ENCODE measurements at regions not wholly inside any gene's neighbourhood (a gene's known extent, or its start where the extent isn't known, plus 50 kb on each side); places are given as distances from the start of the nearest gene placed in this dataset.

DNA sequence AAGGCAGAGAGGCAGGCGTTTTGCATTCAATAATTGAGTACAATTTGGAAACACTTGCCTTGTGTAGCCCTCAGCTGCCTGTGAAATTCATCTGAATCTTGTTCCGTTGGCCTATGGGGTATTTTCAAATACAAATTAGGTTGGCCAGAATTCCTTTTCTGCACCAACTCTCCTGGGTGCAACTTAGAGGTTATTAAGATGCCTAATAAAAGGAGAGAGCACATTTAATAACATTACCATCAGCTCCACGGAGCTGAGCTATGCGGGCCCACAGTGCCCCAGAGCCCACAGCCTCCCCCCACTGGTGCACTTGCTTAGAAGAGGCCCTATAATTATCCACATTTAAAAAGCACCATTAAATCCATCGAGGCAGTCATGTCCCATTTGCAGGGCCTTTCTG is 367.6 kb upstream of the CLINT1 start:
- H3K4me1 Mint-ChIP-seq, result peaks cover 3% of the 10 kb centered on the region; the same call in 1 of the 2 replicates
- ChIA-PET CTCF (interaction anchor here (2.3 kb wide), 1 partner anchor 51 kb away, joined by 14 read pairs; no protein-coding TSS in a partner anchor), POLR2A (no interaction called here)
- DNase-seq (ENCODE audit: low spot score) (no peak), ATAC-seq (no peak)
- no peak overlapping the region for H3K27ac Mint-ChIP-seq
- no peak for TF ChIP-seq CBFB (CRISPR knock-in tag; IDR thresholded peaks at IDR 0.05; ENCODE audit: low read depth)
- no peak for TF ChIP-seq TEAD4 (CRISPR knock-in tag; IDR thresholded peaks at IDR 0.05)
- TF ChIP-seq JUN (CRISPR knock-in tag; IDR thresholded peaks at IDR 0.05), result no peak
- TF ChIP-seq ZNF121 (CRISPR knock-in tag; IDR thresholded peaks at IDR 0.05), result no peak
- TF ChIP-seq MXD4 (CRISPR knock-in tag; IDR thresholded peaks at IDR 0.05; ENCODE audit: borderline replicate concordance), result no peak
- no peak for TF ChIP-seq NR2C2 (CRISPR knock-in tag; IDR thresholded peaks at IDR 0.05)
- no peak for TF ChIP-seq NFATC4 (CRISPR knock-in tag; IDR thresholded peaks at IDR 0.05)
- TF ChIP-seq, protein P1, sequence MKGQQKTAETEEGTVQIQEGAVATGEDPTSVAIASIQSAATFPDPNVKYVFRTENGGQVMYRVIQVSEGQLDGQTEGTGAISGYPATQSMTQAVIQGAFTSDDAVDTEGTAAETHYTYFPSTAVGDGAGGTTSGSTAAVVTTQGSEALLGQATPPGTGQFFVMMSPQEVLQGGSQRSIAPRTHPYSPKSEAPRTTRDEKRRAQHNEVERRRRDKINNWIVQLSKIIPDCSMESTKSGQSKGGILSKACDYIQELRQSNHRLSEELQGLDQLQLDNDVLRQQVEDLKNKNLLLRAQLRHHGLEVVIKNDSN (CRISPR knock-in tag; IDR thresholded peaks at IDR 0.05), result no peak
- TF ChIP-seq TCF7 (CRISPR knock-in tag; IDR thresholded peaks at IDR 0.05; ENCODE audit: low read depth), result no peak
- TF ChIP-seq, protein P2, sequence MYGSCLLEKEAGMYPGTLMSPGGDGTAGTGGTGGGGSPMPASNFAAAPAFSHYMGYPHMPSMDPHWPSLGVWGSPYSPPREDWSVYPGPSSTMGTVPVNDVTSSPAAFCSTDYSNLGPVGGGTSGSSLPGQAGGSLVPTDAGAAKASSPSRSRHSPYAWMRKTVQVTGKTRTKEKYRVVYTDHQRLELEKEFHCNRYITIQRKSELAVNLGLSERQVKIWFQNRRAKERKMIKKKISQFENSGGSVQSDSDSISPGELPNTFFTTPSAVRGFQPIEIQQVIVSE (CRISPR knock-in tag; IDR thresholded peaks at IDR 0.05; ENCODE audit: borderline replicate concordance), result no peak
- TF ChIP-seq, protein P3, sequence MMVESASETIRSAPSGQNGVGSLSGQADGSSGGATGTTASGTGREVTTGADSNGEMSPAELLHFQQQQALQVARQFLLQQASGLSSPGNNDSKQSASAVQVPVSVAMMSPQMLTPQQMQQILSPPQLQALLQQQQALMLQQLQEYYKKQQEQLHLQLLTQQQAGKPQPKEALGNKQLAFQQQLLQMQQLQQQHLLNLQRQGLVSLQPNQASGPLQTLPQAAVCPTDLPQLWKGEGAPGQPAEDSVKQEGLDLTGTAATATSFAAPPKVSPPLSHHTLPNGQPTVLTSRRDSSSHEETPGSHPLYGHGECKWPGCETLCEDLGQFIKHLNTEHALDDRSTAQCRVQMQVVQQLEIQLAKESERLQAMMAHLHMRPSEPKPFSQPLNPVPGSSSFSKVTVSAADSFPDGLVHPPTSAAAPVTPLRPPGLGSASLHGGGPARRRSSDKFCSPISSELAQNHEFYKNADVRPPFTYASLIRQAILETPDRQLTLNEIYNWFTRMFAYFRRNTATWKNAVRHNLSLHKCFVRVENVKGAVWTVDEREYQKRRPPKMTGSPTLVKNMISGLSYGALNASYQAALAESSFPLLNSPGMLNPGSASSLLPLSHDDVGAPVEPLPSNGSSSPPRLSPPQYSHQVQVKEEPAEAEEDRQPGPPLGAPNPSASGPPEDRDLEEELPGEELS (CRISPR knock-in tag; IDR thresholded peaks at IDR 0.05), result no peak
- TF ChIP-seq, protein P4, sequence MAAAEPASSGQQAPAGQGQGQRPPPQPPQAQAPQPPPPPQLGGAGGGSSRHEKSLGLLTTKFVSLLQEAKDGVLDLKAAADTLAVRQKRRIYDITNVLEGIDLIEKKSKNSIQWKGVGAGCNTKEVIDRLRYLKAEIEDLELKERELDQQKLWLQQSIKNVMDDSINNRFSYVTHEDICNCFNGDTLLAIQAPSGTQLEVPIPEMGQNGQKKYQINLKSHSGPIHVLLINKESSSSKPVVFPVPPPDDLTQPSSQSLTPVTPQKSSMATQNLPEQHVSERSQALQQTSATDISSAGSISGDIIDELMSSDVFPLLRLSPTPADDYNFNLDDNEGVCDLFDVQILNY (CRISPR knock-in tag; IDR thresholded peaks at IDR 0.05), result no peak
- TF ChIP-seq ZNF281 (CRISPR knock-in tag; IDR thresholded peaks at IDR 0.05), result no peak
- no peak for TF ChIP-seq PRRX2 (CRISPR knock-in tag; IDR thresholded peaks at IDR 0.05)
- no peak overlapping the region for H3K4me3 Mint-ChIP-seq
- peaks cover 3% of the 10 kb centered on the region; the same call in 1 of the 2 replicates for H3K36me3 Mint-ChIP-seq
- peaks cover 27% of the 10 kb centered on the region for H3K9me3 Mint-ChIP-seq
- no peaks in the 10 kb centered on the region for H3K27me3 Mint-ChIP-seq (ENCODE audit: low read depth)

GRCh38 chr5:158224253-158224652 is 365.3 kb upstream of the CLINT1 start:
- H3K4me1 Mint-ChIP-seq, result peaks cover 6% of the 10 kb centered on the region
- peaks cover 3% of the 10 kb centered on the region; the same call in 1 of the 2 replicates for H3K36me3 Mint-ChIP-seq
- ChIA-PET CTCF (no interaction called here), POLR2A (no interaction called here)
- H3K4me3 Mint-ChIP-seq, result no peak overlapping the region
- H3K27me3 Mint-ChIP-seq (ENCODE audit: low read depth), result no peaks in the 10 kb centered on the region
- no peak for TF ChIP-seq ZNF317 (CRISPR knock-in tag; IDR thresholded peaks at IDR 0.05; ENCODE audit: borderline replicate concordance, low read depth)
- no peak for TF ChIP-seq ZBTB43 (CRISPR knock-in tag; IDR thresholded peaks at IDR 0.05)
- no peak for TF ChIP-seq TEAD1 (CRISPR knock-in tag; IDR thresholded peaks at IDR 0.05)
- TF ChIP-seq AFF4 (CRISPR knock-in tag; IDR thresholded peaks at IDR 0.05; ENCODE audit: borderline replicate concordance), result no peak
- no peak for TF ChIP-seq FOXJ3 (CRISPR knock-in tag; IDR thresholded peaks at IDR 0.05; ENCODE audit: borderline replicate concordance)
- TF ChIP-seq, protein P5, sequence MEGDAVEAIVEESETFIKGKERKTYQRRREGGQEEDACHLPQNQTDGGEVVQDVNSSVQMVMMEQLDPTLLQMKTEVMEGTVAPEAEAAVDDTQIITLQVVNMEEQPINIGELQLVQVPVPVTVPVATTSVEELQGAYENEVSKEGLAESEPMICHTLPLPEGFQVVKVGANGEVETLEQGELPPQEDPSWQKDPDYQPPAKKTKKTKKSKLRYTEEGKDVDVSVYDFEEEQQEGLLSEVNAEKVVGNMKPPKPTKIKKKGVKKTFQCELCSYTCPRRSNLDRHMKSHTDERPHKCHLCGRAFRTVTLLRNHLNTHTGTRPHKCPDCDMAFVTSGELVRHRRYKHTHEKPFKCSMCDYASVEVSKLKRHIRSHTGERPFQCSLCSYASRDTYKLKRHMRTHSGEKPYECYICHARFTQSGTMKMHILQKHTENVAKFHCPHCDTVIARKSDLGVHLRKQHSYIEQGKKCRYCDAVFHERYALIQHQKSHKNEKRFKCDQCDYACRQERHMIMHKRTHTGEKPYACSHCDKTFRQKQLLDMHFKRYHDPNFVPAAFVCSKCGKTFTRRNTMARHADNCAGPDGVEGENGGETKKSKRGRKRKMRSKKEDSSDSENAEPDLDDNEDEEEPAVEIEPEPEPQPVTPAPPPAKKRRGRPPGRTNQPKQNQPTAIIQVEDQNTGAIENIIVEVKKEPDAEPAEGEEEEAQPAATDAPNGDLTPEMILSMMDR (IDR thresholded peaks at IDR 0.05), result no peak
- no peak for ATAC-seq
- H3K9me3 Mint-ChIP-seq, result peaks cover 27% of the 10 kb centered on the region
- DNase-seq (ENCODE audit: low spot score), result no peak
- H3K27ac Mint-ChIP-seq, result no peak overlapping the region

Data from WTC11 (cell line).